Ascending aorta (tissue), 2 donors: ENCODE measurements at regions not wholly inside any gene's neighbourhood (a gene's known extent, or its start where the extent isn't known, plus 50 kb on each side); places are given as distances from the start of the nearest gene placed in this dataset.

Experiments used
- DNase-seq, 2 donors: peaks; one replicate each; pipeline ENCODE4 v3.0.0-alpha.2; 2019; ENCODE audit warnings: low spot score in 2 of 2
- H3K27ac ChIP-seq, 2 donors: fragments of 200-600 bp; sonication (generic); one replicate each; pipeline ENCODE4 v1.5.1; 2016 to 2017; ENCODE audit warnings: mild to moderate bottlenecking in 1 of 2
- H3K27me3 ChIP-seq: fragments of 200-600 bp; sonication (generic); one replicate; pipeline ENCODE4 v1.5.1; 2017
- H3K36me3 ChIP-seq, 2 donors: fragments of 200-600 bp; sonication (generic); one replicate each; pipeline ENCODE4 v1.5.1; 2016
- H3K4me1 ChIP-seq, 2 donors: fragments of 200-600 bp; sonication (generic); one replicate each; pipeline ENCODE4 v1.5.1; 2016 to 2017; ENCODE audit warnings: mild to moderate bottlenecking in 1 of 2
- H3K4me3 ChIP-seq, 2 donors: fragments of 200-600 bp; sonication (generic); one replicate each; pipeline ENCODE4 v1.5.1; 2016 to 2017; ENCODE audit warnings: mild to moderate bottlenecking in 1 of 2
- H3K9me3 ChIP-seq, 2 donors: fragments of 200-600 bp; sonication (generic); one replicate each; pipeline ENCODE4 v1.5.1; 2016
- intact Hi-C: fragments of 100-400 bp; cut with DNase I; formaldehyde crosslinking; loops from one replicate; pipeline ENCODE4 v1.15.1; 2023
- TF ChIP-seq, protein P1 (sequence below), 3 experiments: fragments of 200-600 bp in 2 of 3; fragments of 450-650 bp in 1 of 3; sonication (generic) in 2 of 3; IDR thresholded peaks; one replicate each; pipeline ENCODE4 v1.5.1; 2016 to 2019; ENCODE audit warnings: antibody characterized with exemption in 3 of 3, mild to moderate bottlenecking in 1 of 3, moderate library complexity in 1 of 3

DNA sequence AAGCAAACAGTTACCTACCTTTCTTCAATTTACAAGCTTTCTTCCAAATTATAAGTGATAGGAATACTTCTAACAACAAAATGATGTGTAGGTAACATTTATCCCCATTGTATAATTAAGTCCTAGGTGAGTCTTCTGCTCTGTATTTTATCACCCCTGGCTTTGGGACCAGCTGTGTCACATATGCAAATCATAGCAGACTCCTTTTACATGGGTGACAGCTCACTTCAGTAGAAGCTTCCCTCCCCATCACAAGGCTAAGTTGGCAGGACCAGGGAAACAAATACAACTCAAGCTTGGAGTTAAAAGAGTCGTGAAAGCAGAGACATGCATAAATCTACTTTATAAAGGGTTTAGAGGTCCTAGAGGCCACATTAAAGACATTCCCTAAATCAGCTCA lies 121.1 kb upstream of the RUNX1 start:
- no peaks in the 10 kb centered on the region for H3K4me1 ChIP-seq
- no peaks in the 10 kb centered on the region for H3K36me3 ChIP-seq
- DNase-seq = no peak
- TF ChIP-seq, protein P1, sequence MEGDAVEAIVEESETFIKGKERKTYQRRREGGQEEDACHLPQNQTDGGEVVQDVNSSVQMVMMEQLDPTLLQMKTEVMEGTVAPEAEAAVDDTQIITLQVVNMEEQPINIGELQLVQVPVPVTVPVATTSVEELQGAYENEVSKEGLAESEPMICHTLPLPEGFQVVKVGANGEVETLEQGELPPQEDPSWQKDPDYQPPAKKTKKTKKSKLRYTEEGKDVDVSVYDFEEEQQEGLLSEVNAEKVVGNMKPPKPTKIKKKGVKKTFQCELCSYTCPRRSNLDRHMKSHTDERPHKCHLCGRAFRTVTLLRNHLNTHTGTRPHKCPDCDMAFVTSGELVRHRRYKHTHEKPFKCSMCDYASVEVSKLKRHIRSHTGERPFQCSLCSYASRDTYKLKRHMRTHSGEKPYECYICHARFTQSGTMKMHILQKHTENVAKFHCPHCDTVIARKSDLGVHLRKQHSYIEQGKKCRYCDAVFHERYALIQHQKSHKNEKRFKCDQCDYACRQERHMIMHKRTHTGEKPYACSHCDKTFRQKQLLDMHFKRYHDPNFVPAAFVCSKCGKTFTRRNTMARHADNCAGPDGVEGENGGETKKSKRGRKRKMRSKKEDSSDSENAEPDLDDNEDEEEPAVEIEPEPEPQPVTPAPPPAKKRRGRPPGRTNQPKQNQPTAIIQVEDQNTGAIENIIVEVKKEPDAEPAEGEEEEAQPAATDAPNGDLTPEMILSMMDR (IDR thresholded peaks at IDR 0.05) = no peak
- no peak overlapping the region for H3K27ac ChIP-seq
- no peaks in the 10 kb centered on the region for H3K9me3 ChIP-seq
- no peaks in the 10 kb centered on the region for H3K27me3 ChIP-seq
- intact Hi-C loops = no loop called here
- H3K4me3 ChIP-seq = no peak overlapping the region

DNA sequence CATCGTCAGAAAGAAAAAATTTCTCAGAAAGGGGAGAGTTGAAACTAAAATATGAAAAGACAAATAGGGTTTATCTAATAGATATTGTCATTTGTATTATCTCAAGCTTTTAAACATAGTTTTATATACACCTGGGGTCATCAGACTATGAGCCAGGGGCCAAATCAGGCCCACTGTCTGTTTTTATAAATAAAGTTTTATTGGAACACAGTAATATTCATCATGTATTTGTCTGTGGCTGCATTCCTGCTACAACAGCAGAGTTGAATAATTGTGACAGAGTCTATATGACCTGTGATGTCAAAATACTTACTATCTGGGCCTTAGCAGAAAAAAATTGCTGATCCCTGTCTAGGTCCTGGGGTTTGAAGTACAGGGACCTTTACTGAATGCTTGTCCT lies 120.5 kb upstream of the RUNX1 start:
- no peaks in the 10 kb centered on the region for H3K36me3 ChIP-seq
- intact Hi-C loops = no loop called here
- no peak for DNase-seq
- TF ChIP-seq, protein P1 (IDR thresholded peaks at IDR 0.05) = no peak
- no peaks in the 10 kb centered on the region for H3K4me1 ChIP-seq
- H3K4me3 ChIP-seq = no peak overlapping the region
- no peak overlapping the region for H3K27ac ChIP-seq
- H3K27me3 ChIP-seq = no peaks in the 10 kb centered on the region
- no peaks in the 10 kb centered on the region for H3K9me3 ChIP-seq

DNA sequence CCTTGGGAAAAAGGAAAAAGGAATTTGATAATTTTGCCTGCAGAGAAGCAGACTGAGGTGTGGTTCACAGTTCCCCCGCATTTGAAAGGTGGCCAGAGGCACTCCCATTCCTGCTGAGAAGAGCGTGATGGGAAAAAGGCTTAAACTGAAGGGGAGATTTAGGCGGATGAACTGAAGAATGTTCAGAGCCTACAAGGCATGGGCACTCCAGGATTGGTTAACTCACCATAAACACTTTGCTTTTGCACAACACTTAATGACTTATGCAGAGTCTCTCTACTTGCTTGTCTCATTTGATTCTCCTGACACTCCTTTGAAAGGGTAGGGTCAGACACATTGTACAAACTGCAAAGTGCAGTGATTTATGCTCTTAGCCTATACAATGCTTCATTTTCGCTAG lies 119.6 kb upstream of the RUNX1 start:
- no peak for DNase-seq
- no peak overlapping the region for H3K4me3 ChIP-seq
- intact Hi-C loops = no loop called here
- no peaks in the 10 kb centered on the region for H3K36me3 ChIP-seq
- no peaks in the 10 kb centered on the region for H3K27me3 ChIP-seq
- TF ChIP-seq, protein P1 (IDR thresholded peaks at IDR 0.05) = no peak
- no peaks in the 10 kb centered on the region for H3K9me3 ChIP-seq
- H3K27ac ChIP-seq = no peak overlapping the region
- H3K4me1 ChIP-seq = no peaks in the 10 kb centered on the region

DNA sequence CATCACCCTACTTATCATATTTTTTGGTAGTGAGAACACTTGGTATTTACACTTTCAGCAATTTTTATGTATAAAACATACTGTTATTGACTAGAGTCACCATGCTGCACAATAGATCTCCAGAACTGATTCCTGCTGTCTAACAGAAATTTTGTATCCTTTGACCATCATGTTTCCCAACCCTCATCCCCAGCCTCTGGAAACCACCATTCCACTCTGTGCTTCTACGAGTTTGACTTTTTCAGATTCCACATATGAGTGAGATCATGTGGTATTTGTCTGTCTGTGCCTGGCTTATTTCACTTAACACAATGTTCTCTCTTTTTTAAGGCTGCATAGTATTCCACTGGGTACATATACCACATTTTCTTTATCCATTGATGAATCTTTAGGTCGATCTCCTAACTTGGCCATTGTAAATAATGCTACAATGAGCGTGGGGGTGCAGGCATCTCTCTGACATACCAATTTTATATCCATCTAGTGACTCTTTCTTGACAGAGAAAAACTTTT lies 115.9 kb upstream of the RUNX1 start:
- H3K27ac ChIP-seq = no peak overlapping the region
- no peaks in the 10 kb centered on the region for H3K36me3 ChIP-seq
- H3K4me3 ChIP-seq = no peak overlapping the region
- no peak for DNase-seq
- H3K27me3 ChIP-seq = no peaks in the 10 kb centered on the region
- no peaks in the 10 kb centered on the region for H3K4me1 ChIP-seq
- H3K9me3 ChIP-seq = no peaks in the 10 kb centered on the region
- TF ChIP-seq, protein P1 (IDR thresholded peaks at IDR 0.05) = no peak
- intact Hi-C loops = no loop called here

DNA sequence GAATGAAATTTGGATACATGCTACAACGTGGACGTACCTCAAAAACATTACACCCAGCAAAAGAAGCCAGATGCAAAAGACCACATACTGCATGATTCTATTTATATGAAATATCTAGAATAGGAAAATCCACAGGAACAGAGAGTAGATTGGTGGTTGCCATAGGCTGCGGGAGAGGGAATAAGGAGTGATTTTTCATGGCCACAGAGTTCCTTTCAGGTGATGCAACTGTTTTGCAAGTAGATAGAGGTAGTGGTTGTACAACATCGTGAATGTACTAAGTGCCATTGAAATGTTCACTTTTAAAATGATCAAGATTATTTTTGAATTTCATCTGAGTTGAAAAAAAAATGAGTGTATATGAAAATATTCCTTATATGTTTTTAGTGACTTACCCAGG lies 115.3 kb upstream of the RUNX1 start:
- no peaks in the 10 kb centered on the region for H3K36me3 ChIP-seq
- no peaks in the 10 kb centered on the region for H3K4me1 ChIP-seq
- H3K9me3 ChIP-seq = no peaks in the 10 kb centered on the region
- no peak overlapping the region for H3K27ac ChIP-seq
- no peak for DNase-seq
- intact Hi-C loops = no loop called here
- TF ChIP-seq, protein P1 (IDR thresholded peaks at IDR 0.05) = no peak
- H3K4me3 ChIP-seq = no peak overlapping the region
- H3K27me3 ChIP-seq = no peaks in the 10 kb centered on the region

DNA sequence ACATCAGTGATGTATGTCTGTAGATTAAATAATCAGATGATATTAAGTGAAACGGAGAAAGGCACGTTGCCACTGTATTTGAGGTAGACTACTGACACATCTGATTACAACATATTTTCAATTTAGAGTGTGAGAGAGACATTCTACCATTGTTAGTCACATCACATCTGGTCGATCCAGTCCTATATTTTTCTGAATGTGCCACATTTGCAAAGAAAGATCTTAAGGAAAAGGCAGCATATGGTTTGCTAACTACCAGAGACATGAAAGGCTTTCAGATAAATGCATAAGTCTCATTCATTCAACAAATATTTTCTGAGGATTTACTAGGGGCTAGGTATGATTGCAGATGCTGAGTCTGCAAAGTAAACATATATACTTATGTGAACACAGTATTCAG lies 114.3 kb upstream of the RUNX1 start:
- Histone ChIP-seq H3K27ac (no peak overlapping the region), H3K4me1 (no peaks in the 10 kb centered on the region), H3K4me3 (no peak overlapping the region), H3K9me3 (no peaks in the 10 kb centered on the region), H3K27me3 (no peaks in the 10 kb centered on the region), H3K36me3 (no peaks in the 10 kb centered on the region)
- TF ChIP-seq, protein P1 (IDR thresholded peaks at IDR 0.05) = no peak
- intact Hi-C loops = no loop called here
- DNase-seq = no peak
